ENCODE measurements at regions not wholly inside any gene's neighbourhood (a gene's known extent, or its start where the extent isn't known, plus 50 kb on each side); places are given as distances from the start of the nearest gene placed in this dataset.
"Not testable (repeated sequence)": the region's sequence is repeated elsewhere in the genome, so short reads cannot be mapped to it uniquely, and the experiment has no call there.

GRCh38 chr1:145505663-145506647, 80.6 kb upstream of the NBPF20 start:
- not testable (repeated sequence) for H3K4me3 Mint-ChIP-seq; H3K27ac Mint-ChIP-seq (ENCODE audit: low read depth); H3K9me3 Mint-ChIP-seq; DNase-seq (ENCODE audit: low spot score in 2 of 2); H3K27me3 Mint-ChIP-seq; H3K36me3 Mint-ChIP-seq (ENCODE audit: insufficient read depth); H3K4me1 Mint-ChIP-seq
- peak; percentile 67 for ATAC-seq (replicated peaks; ENCODE audit: extremely low read depth, poor library complexity, severe bottlenecking)

- not testable (repeated sequence) for H3K27ac Mint-ChIP-seq (ENCODE audit: low read depth); H3K4me3 Mint-ChIP-seq; H3K36me3 Mint-ChIP-seq (ENCODE audit: insufficient read depth); H3K9me3 Mint-ChIP-seq; DNase-seq (ENCODE audit: low spot score in 2 of 2); H3K4me1 Mint-ChIP-seq; H3K27me3 Mint-ChIP-seq
- peak; percentile 63 for ATAC-seq (replicated peaks; ENCODE audit: extremely low read depth, poor library complexity, severe bottlenecking)
Observed at GRCh38 chr1:145504834-145505413, 79.5 kb upstream of the NBPF20 start.

GRCh38 chr1:145504310-145504709, 78.9 kb upstream of the NBPF20 start:
- not testable (repeated sequence) for H3K9me3 Mint-ChIP-seq; DNase-seq (ENCODE audit: low spot score in 2 of 2); H3K36me3 Mint-ChIP-seq (ENCODE audit: insufficient read depth); H3K27me3 Mint-ChIP-seq; H3K4me3 Mint-ChIP-seq; H3K4me1 Mint-ChIP-seq; H3K27ac Mint-ChIP-seq (ENCODE audit: low read depth)
- ATAC-seq (replicated peaks; ENCODE audit: extremely low read depth, poor library complexity, severe bottlenecking) = peak; percentile 1

- peak; percentile 42 for ATAC-seq (replicated peaks; ENCODE audit: extremely low read depth, poor library complexity, severe bottlenecking)
- H3K4me1 Mint-ChIP-seq; H3K27me3 Mint-ChIP-seq; H3K36me3 Mint-ChIP-seq (ENCODE audit: insufficient read depth); H3K27ac Mint-ChIP-seq (ENCODE audit: low read depth); H3K9me3 Mint-ChIP-seq; H3K4me3 Mint-ChIP-seq; DNase-seq (ENCODE audit: low spot score in 2 of 2): not testable (repeated sequence)
Observed at GRCh38 chr1:145500251-145500650, 74.8 kb upstream of the NBPF20 start.

GRCh38 chr1:145495077-145495871, 69.9 kb upstream of the NBPF20 start:
- H3K36me3 Mint-ChIP-seq (ENCODE audit: insufficient read depth); H3K27ac Mint-ChIP-seq (ENCODE audit: low read depth); H3K27me3 Mint-ChIP-seq; H3K9me3 Mint-ChIP-seq; H3K4me3 Mint-ChIP-seq; ATAC-seq (replicated peaks; ENCODE audit: extremely low read depth, poor library complexity, severe bottlenecking); DNase-seq (ENCODE audit: low spot score in 2 of 2); H3K4me1 Mint-ChIP-seq: not testable (repeated sequence)

GRCh38 chr1:145488193-145488933, 63.0 kb upstream of the NBPF20 start:
- H3K4me3 Mint-ChIP-seq = peak overlapping the region; percentile 59
- H3K27me3 Mint-ChIP-seq; H3K9me3 Mint-ChIP-seq; H3K4me1 Mint-ChIP-seq; DNase-seq (ENCODE audit: low spot score in 2 of 2); ATAC-seq (replicated peaks; ENCODE audit: extremely low read depth, poor library complexity, severe bottlenecking); H3K36me3 Mint-ChIP-seq (ENCODE audit: insufficient read depth); H3K27ac Mint-ChIP-seq (ENCODE audit: low read depth): not testable (repeated sequence)

GRCh38 chr1:145487156-145487555, 61.8 kb upstream of the NBPF20 start:
- H3K27ac Mint-ChIP-seq (ENCODE audit: low read depth); H3K9me3 Mint-ChIP-seq; H3K36me3 Mint-ChIP-seq (ENCODE audit: insufficient read depth); DNase-seq (ENCODE audit: low spot score in 2 of 2); H3K4me1 Mint-ChIP-seq: not testable (repeated sequence)
- H3K27me3 Mint-ChIP-seq = peaks cover 18% of the 10 kb centered on the region
- ATAC-seq (replicated peaks; ENCODE audit: extremely low read depth, poor library complexity, severe bottlenecking) = peak; percentile 36
- H3K4me3 Mint-ChIP-seq = peak overlapping the region; percentile 59

- not testable (repeated sequence) for H3K4me3 Mint-ChIP-seq; H3K27ac Mint-ChIP-seq (ENCODE audit: low read depth); DNase-seq (ENCODE audit: low spot score in 2 of 2); H3K9me3 Mint-ChIP-seq; H3K36me3 Mint-ChIP-seq (ENCODE audit: insufficient read depth); ATAC-seq (replicated peaks; ENCODE audit: extremely low read depth, poor library complexity, severe bottlenecking); H3K4me1 Mint-ChIP-seq
- H3K27me3 Mint-ChIP-seq = peaks cover 19% of the 10 kb centered on the region
Observed at GRCh38 chr1:145484257-145484656, 58.9 kb upstream of the NBPF20 start.

- not testable (repeated sequence) for H3K4me3 Mint-ChIP-seq; H3K27ac Mint-ChIP-seq (ENCODE audit: low read depth); ATAC-seq (replicated peaks; ENCODE audit: extremely low read depth, poor library complexity, severe bottlenecking); H3K4me1 Mint-ChIP-seq; H3K36me3 Mint-ChIP-seq (ENCODE audit: insufficient read depth); DNase-seq (ENCODE audit: low spot score in 2 of 2); H3K9me3 Mint-ChIP-seq
- H3K27me3 Mint-ChIP-seq = peaks cover 19% of the 10 kb centered on the region
Observed at GRCh38 chr1:145482214-145482860, 56.9 kb upstream of the NBPF20 start.

- H3K27me3 Mint-ChIP-seq = peaks cover 13% of the 10 kb centered on the region
- not testable (repeated sequence) for H3K4me1 Mint-ChIP-seq; H3K36me3 Mint-ChIP-seq (ENCODE audit: insufficient read depth); H3K9me3 Mint-ChIP-seq; DNase-seq (ENCODE audit: low spot score in 2 of 2); ATAC-seq (replicated peaks; ENCODE audit: extremely low read depth, poor library complexity, severe bottlenecking); H3K27ac Mint-ChIP-seq (ENCODE audit: low read depth)
- H3K4me3 Mint-ChIP-seq = peak overlapping the region; percentile 18
Observed at GRCh38 chr1:145475962-145476361, 50.6 kb upstream of the NBPF20 start.

- ATAC-seq (replicated peaks; ENCODE audit: extremely low read depth, poor library complexity, severe bottlenecking); H3K36me3 Mint-ChIP-seq (ENCODE audit: insufficient read depth); H3K4me1 Mint-ChIP-seq; H3K9me3 Mint-ChIP-seq; DNase-seq (ENCODE audit: low spot score in 2 of 2): not testable (repeated sequence)
- Mint-ChIP-seq H3K27me3 (peaks cover 13% of the 10 kb centered on the region), H3K4me3 (peak overlapping the region; percentile 18), H3K27ac (ENCODE audit: low read depth) (peak overlapping the region; percentile 13)
Observed at GRCh38 chr1:145475369-145475915, 50.0 kb upstream of the NBPF20 start.

Data from central memory CD8-positive, alpha-beta T cell (primary cell).